ENCODE measurements at regions not wholly inside any gene's neighbourhood (a gene's known extent, or its start where the extent isn't known, plus 50 kb on each side); places are given as distances from the start of the nearest gene placed in this dataset.

DNA sequence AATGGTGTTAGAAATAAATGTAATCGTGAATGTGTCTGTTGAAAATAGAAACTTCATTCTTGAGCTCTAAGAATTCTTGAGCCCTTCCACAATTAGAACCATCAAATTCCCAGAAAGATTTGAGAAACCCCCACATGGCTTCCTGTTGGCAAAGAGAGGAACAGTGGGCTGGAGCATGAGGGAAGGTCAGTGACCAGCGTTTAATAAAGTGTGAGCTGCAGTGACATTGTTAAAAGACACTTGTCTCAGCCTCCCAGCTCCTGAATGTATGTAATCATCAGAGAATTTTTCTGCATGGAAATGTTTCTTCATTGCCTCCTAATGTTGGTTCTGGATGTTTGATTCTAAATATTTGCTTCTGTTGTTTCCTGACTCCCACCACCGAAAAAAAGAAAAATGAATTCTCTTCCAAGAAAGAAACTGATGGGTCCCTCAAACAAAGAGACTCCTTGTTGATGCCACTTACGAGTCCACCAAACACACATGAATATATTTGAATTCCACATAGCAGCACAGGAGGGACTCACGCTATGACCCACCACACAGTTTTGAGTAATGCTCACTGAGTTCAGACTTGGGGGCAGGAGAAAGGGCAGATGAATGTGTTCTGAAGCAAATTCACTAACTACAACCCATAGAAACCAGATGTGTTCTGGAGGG, 225.1 kb upstream of the KLHL29 start:
- H3K27me3 ChIP-seq (ENCODE audit: control insufficient read depth, insufficient read depth, low read length): no peaks in the 10 kb centered on the region
- H3K36me3 ChIP-seq (ENCODE audit: control insufficient read depth, insufficient read depth, low read length): no peaks in the 10 kb centered on the region
- DNase-seq (ENCODE audit: low read depth): no peak
- H3K4me3 ChIP-seq (ENCODE audit: low read depth, low read length): no peak overlapping the region
- ChIA-PET CTCF (interaction anchor here (2.4 kb wide), 1 partner anchor 12 kb away, joined by 6 read pairs; no protein-coding TSS in a partner anchor), POLR2A (no interaction called here)
- TF ChIP-seq, protein P1, sequence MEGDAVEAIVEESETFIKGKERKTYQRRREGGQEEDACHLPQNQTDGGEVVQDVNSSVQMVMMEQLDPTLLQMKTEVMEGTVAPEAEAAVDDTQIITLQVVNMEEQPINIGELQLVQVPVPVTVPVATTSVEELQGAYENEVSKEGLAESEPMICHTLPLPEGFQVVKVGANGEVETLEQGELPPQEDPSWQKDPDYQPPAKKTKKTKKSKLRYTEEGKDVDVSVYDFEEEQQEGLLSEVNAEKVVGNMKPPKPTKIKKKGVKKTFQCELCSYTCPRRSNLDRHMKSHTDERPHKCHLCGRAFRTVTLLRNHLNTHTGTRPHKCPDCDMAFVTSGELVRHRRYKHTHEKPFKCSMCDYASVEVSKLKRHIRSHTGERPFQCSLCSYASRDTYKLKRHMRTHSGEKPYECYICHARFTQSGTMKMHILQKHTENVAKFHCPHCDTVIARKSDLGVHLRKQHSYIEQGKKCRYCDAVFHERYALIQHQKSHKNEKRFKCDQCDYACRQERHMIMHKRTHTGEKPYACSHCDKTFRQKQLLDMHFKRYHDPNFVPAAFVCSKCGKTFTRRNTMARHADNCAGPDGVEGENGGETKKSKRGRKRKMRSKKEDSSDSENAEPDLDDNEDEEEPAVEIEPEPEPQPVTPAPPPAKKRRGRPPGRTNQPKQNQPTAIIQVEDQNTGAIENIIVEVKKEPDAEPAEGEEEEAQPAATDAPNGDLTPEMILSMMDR (IDR thresholded peaks at IDR 0.05; ENCODE audit: insufficient read depth, low read depth, low read length): no peak

- CTCF ChIA-PET: no interaction called here
- TF ChIP-seq, protein P1 (IDR thresholded peaks at IDR 0.05; ENCODE audit: insufficient read depth, low read depth, low read length): no peak
- DNase-seq (ENCODE audit: low read depth): no peak
- H3K36me3 ChIP-seq (ENCODE audit: control insufficient read depth, insufficient read depth, low read length): no peaks in the 10 kb centered on the region
- no peak overlapping the region for H3K4me3 ChIP-seq (ENCODE audit: low read depth, low read length)
- POLR2A ChIA-PET: no interaction called here
- no peaks in the 10 kb centered on the region for H3K27me3 ChIP-seq (ENCODE audit: control insufficient read depth, insufficient read depth, low read length)
Measured at GRCh38 chr2:23164173-23164572, 220.8 kb upstream of the KLHL29 start.

DNA sequence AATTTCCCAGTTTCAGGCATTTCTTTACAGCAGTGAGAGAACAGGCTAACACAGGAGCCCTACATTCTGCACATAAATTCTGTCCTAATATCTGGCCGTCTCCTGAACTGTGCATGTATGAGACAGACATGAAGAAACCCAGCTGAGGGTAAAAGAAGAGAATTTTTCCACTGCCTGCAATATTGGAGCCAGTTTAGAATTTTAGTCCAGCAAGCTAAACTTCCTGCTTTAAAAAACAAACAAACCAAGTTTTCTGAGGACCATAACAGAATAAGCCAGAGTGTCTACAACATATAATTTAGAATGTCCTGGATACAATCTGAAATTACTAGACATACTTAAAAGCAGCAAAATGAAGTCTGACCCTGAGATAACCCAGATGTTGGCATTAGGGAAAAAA, 215.1 kb upstream of the KLHL29 start:
- Histone ChIP-seq H3K4me3 (ENCODE audit: low read depth, low read length) (no peak overlapping the region), H3K27me3 (ENCODE audit: control insufficient read depth, insufficient read depth, low read length) (no peaks in the 10 kb centered on the region), H3K36me3 (ENCODE audit: control insufficient read depth, insufficient read depth, low read length) (no peaks in the 10 kb centered on the region)
- TF ChIP-seq, protein P1 (IDR thresholded peaks at IDR 0.05; ENCODE audit: insufficient read depth, low read depth, low read length): no peak
- ChIA-PET POLR2A (no interaction called here), CTCF (no interaction called here)
- DNase-seq (ENCODE audit: low read depth): no peak

DNA sequence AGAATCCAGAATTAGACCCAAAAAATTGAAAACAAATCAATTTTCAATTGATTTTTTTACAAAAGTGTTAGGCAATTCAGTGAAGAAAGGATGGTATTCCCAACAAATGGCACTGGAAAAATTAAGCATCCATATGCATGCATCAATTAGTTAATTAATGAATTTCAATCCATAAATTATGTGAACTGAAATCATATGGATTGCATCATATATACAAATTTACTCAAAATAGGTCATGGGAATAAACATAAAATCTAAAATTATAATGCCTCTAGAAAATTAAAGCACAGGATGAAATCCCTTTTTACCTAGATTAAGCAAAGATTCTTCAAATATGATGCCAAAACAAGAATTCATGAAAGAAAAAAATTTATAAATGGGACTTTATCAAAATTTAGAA, 213.9 kb upstream of the KLHL29 start:
- Histone ChIP-seq H3K27me3 (ENCODE audit: control insufficient read depth, insufficient read depth, low read length) (no peaks in the 10 kb centered on the region), H3K36me3 (ENCODE audit: control insufficient read depth, insufficient read depth, low read length) (no peaks in the 10 kb centered on the region), H3K4me3 (ENCODE audit: low read depth, low read length) (no peak overlapping the region)
- POLR2A ChIA-PET: no interaction called here
- TF ChIP-seq, protein P1 (IDR thresholded peaks at IDR 0.05; ENCODE audit: insufficient read depth, low read depth, low read length): no peak
- no peak for DNase-seq (ENCODE audit: low read depth)
- CTCF ChIA-PET: no interaction called here

- DNase-seq (ENCODE audit: low read depth): no peak
- no peaks in the 10 kb centered on the region for H3K27me3 ChIP-seq (ENCODE audit: control insufficient read depth, insufficient read depth, low read length)
- ChIA-PET POLR2A (no interaction called here), CTCF (no interaction called here)
- H3K4me3 ChIP-seq (ENCODE audit: low read depth, low read length): no peak overlapping the region
- TF ChIP-seq, protein P1 (IDR thresholded peaks at IDR 0.05; ENCODE audit: insufficient read depth, low read depth, low read length): no peak
- H3K36me3 ChIP-seq (ENCODE audit: control insufficient read depth, insufficient read depth, low read length): no peaks in the 10 kb centered on the region
Measured at GRCh38 chr2:23178396-23178795, 206.6 kb upstream of the KLHL29 start.

Measured in BJ (cell line).